Fibroblast of lung (primary cell): ENCODE measurements at regions not wholly inside any gene's neighbourhood (a gene's known extent, or its start where the extent isn't known, plus 50 kb on each side); places are given as distances from the start of the nearest gene placed in this dataset.

Experiments used
- DNase-seq, 2 donors: peaks; one replicate each; pipeline versions ENCODE4 v3.0.0 to v3.0.0-alpha.2; 2010; ENCODE audit warnings: low read depth in 2 of 2
- H2AFZ ChIP-seq: 2 replicates; pipeline ENCODE4 v1.5.1; 2012; ENCODE audit warnings: low read length, control low read depth, inconsistent platforms
- H3K27ac ChIP-seq: 2 replicates; pipeline ENCODE4 v1.5.1; 2011; ENCODE audit warnings: low read length, control low read depth; ENCODE audit not compliant: insufficient read depth
- H3K27me3 ChIP-seq: 2 replicates; pipeline ENCODE4 v1.5.1; 2011; ENCODE audit warnings: mild to moderate bottlenecking, low read length; ENCODE audit not compliant: control insufficient read depth, insufficient read depth
- H3K36me3 ChIP-seq: 2 replicates; pipeline ENCODE4 v1.5.1; 2011; ENCODE audit warnings: low read length; ENCODE audit not compliant: control insufficient read depth, insufficient read depth
- H3K4me1 ChIP-seq: 2 replicates; pipeline ENCODE4 v1.5.1; 2011; ENCODE audit warnings: low read length; ENCODE audit not compliant: control insufficient read depth, insufficient read depth; ENCODE audit errors: extremely low read depth
- H3K4me2 ChIP-seq: 2 replicates; pipeline ENCODE4 v1.5.1; 2011; ENCODE audit warnings: low read length, control low read depth; ENCODE audit not compliant: insufficient read depth; ENCODE audit errors: extremely low read depth
- H3K4me3 ChIP-seq, 4 experiments: fragments of 200-600 bp in 1 of 4; sonication (generic) in 1 of 4; replicated peaks in 1 of 4; 2 replicates each; pipeline ENCODE4 v1.5.1; 2011 to 2016; ENCODE audit warnings: low read length in 4 of 4, low read depth in 3 of 4, mild to moderate bottlenecking in 3 of 4, control low read depth in 2 of 4, inconsistent platforms in 1 of 4, mixed read lengths in 1 of 4; ENCODE audit not compliant: insufficient read depth in 1 of 4; ENCODE audit errors: control extremely low read depth in 1 of 4
- H3K79me2 ChIP-seq: 2 replicates; pipeline ENCODE4 v1.5.1; 2012; ENCODE audit warnings: mild to moderate bottlenecking, low read length, inconsistent platforms; ENCODE audit not compliant: control insufficient read depth, insufficient read depth
- H3K9ac ChIP-seq: 2 replicates; pipeline ENCODE4 v1.5.1; 2011; ENCODE audit warnings: mild to moderate bottlenecking, low read length, control low read depth; ENCODE audit not compliant: insufficient read depth
- H3K9me3 ChIP-seq: 2 replicates; pipeline ENCODE4 v1.5.1; 2012; ENCODE audit warnings: low read depth, low read length; ENCODE audit not compliant: control insufficient read depth, insufficient read depth
- H4K20me1 ChIP-seq: 2 replicates; pipeline ENCODE4 v1.5.1; 2011; ENCODE audit warnings: low read length; ENCODE audit not compliant: control insufficient read depth, insufficient read depth; ENCODE audit errors: extremely low read depth
- CTCF ChIP-seq, 2 donors: IDR thresholded peaks in 1 of 2; conservative IDR thresholded peaks in 1 of 2; 1 replicate in 1 of 2; 2 replicates in 1 of 2; pipeline ENCODE4 v1.5.1; 2011 to 2012; ENCODE audit warnings: low read length in 2 of 2, control low read depth in 1 of 2, inconsistent platforms in 1 of 2, low read depth in 1 of 2, mild to moderate bottlenecking in 1 of 2
- EZH2 ChIP-seq: IDR thresholded peaks from 2 replicates; pipeline ENCODE4 v1.5.1; 2012; ENCODE audit warnings: low read length, control low read depth, mild to moderate bottlenecking; ENCODE audit errors: missing control alignments

GRCh38 chr10:64523065-64523759 lies 1002.0 kb downstream of the REEP3 start:
- H3K4me3 ChIP-seq: no peak overlapping the region
- no peaks in the 10 kb centered on the region for H4K20me1 ChIP-seq
- H2AFZ ChIP-seq: no peak overlapping the region
- H3K27me3 ChIP-seq: no peaks in the 10 kb centered on the region
- DNase-seq: no peak
- H3K36me3 ChIP-seq: no peaks in the 10 kb centered on the region
- H3K79me2 ChIP-seq: no peaks in the 10 kb centered on the region
- no peak overlapping the region for H3K4me2 ChIP-seq
- no peak overlapping the region for H3K27ac ChIP-seq
- TF ChIP-seq EZH2 (no peak), CTCF (conservative IDR thresholded peaks at IDR 0.05 in 1 of 2, IDR thresholded peaks at IDR 0.05 in 1 of 2; ENCODE audit: low read depth in 1 of 2, low read length in 2 of 2) (no peak)
- H3K9me3 ChIP-seq: no peaks in the 10 kb centered on the region
- no peak overlapping the region for H3K9ac ChIP-seq
- no peaks in the 10 kb centered on the region for H3K4me1 ChIP-seq

DNA sequence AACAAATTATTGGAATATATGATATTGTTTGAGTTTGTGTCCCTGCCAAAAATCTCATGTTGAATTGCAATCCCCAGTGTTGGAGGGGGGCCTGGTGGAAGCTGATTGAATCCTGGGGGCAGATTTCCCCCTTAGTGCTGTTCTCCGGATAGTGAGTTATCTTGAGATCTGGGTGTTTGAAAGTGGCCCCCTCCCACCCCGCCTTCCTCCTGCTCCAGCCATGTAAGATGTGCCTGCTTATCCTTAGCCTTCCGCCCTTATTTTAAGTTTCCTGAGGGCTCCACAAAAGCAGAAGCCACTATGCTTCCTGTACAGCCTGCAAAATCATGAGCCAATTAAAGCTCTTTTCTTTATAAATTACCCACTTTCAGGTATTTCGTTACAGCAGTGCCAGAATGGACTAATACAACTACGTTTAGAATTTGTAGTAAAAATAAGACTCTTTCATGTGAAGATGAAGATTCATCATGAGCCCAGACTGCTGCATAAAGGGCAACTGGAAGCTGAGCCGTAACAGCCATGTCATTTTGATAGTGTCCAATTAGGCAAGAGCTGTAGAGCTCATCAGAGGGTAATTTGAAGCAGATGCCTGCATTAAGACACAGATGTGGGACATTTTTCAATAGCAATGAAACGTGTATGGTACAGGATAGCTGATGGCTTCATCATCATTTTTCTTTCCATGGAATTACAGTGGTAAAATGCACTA lies 1007.2 kb downstream of the REEP3 start:
- TF ChIP-seq EZH2 (no peak), CTCF (conservative IDR thresholded peaks at IDR 0.05 in 1 of 2, IDR thresholded peaks at IDR 0.05 in 1 of 2; ENCODE audit: low read depth in 1 of 2, low read length in 2 of 2) (no peak)
- Histone ChIP-seq H3K27ac (no peak overlapping the region), H2AFZ (no peak overlapping the region), H3K9ac (no peak overlapping the region), H3K4me1 (no peaks in the 10 kb centered on the region), H3K79me2 (no peaks in the 10 kb centered on the region), H3K9me3 (no peaks in the 10 kb centered on the region), H3K27me3 (no peaks in the 10 kb centered on the region), H3K36me3 (no peaks in the 10 kb centered on the region), H3K4me3 (no peak overlapping the region), H3K4me2 (no peak overlapping the region), H4K20me1 (no peaks in the 10 kb centered on the region)
- no peak for DNase-seq

DNA sequence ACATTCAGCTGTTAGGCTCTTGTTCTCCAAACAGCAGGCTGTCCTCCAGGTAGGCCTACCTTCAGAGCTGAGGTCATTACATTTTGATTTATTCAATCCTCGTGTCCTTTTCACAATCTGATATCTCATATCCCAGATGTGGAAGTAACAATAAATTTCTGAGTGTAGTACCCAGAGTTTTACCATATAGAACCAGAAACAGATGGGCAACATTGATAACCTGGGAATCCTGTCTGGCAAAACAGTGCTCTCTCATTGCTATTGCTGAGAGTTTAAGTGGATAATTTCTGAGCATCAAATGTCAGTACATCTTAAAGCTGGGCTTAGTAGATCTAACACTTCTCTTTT lies 1007.8 kb downstream of the REEP3 start:
- DNase-seq: no peak
- TF ChIP-seq CTCF (conservative IDR thresholded peaks at IDR 0.05 in 1 of 2, IDR thresholded peaks at IDR 0.05 in 1 of 2; ENCODE audit: low read depth in 1 of 2, low read length in 2 of 2) (no peak), EZH2 (no peak)
- H3K9ac ChIP-seq: no peak overlapping the region
- H4K20me1 ChIP-seq: no peaks in the 10 kb centered on the region
- no peaks in the 10 kb centered on the region for H3K36me3 ChIP-seq
- no peak overlapping the region for H2AFZ ChIP-seq
- H3K79me2 ChIP-seq: no peaks in the 10 kb centered on the region
- H3K27me3 ChIP-seq: no peaks in the 10 kb centered on the region
- no peak overlapping the region for H3K27ac ChIP-seq
- H3K4me1 ChIP-seq: no peaks in the 10 kb centered on the region
- H3K4me2 ChIP-seq: no peak overlapping the region
- no peaks in the 10 kb centered on the region for H3K9me3 ChIP-seq
- no peak overlapping the region for H3K4me3 ChIP-seq
